Urinary bladder (tissue), 3 donors: ENCODE measurements at regions not wholly inside any gene's neighbourhood (a gene's known extent, or its start where the extent isn't known, plus 50 kb on each side); places are given as distances from the start of the nearest gene placed in this dataset.

ENCODE experiments used
- DNase-seq: peaks from one replicate; pipeline ENCODE4 v3.0.0-alpha.2; 2015; ENCODE audit errors: extremely low spot score
- H3K27ac ChIP-seq: one replicate; pipeline ENCODE4 v1.5.1; 2013; ENCODE audit warnings: low read depth, mild to moderate bottlenecking, moderate library complexity
- H3K36me3 ChIP-seq: one replicate; pipeline ENCODE4 v1.6.1; 2013; ENCODE audit warnings: mild to moderate bottlenecking, moderate library complexity; ENCODE audit not compliant: insufficient read depth
- H3K4me1 ChIP-seq: one replicate; pipeline ENCODE4 v1.6.1; 2013; ENCODE audit warnings: mild to moderate bottlenecking, moderate library complexity; ENCODE audit not compliant: insufficient read depth
- H3K4me3 ChIP-seq: one replicate; pipeline ENCODE4 v1.5.1; 2013; ENCODE audit warnings: low read depth, low read length
- WGBS: extraction: QIAGEN DNeasy Blood & Tissue Kit; methylation state at CpG from one replicate; pipeline ENCODE4 v1.1.7; 2013; 5-methylcytosine and 5-hydroxymethylcytosine counted together
- donor health status: healthy with polysubstance abuse.
- donor health status: healthy.

GRCh38 chr15:53462651-53463050 lies 296.8 kb downstream of the WDR72 start:
- DNase-seq: no peak
- no peak overlapping the region for H3K4me3 ChIP-seq
- 52% methylated on average over 2 of the region's 2 CpGs for WGBS
- no peaks in the 10 kb centered on the region for H3K4me1 ChIP-seq
- H3K27ac ChIP-seq: no peak overlapping the region
- H3K36me3 ChIP-seq: no peaks in the 10 kb centered on the region

- Histone ChIP-seq H3K4me1 (no peaks in the 10 kb centered on the region), H3K4me3 (no peak overlapping the region), H3K36me3 (no peaks in the 10 kb centered on the region), H3K27ac (no peak overlapping the region)
- no peak for DNase-seq
- 87% methylated on average over 3 of the region's 3 CpGs for WGBS
These were observed 297.8 kb downstream of the WDR72 start for GRCh38 chr15:53461677-53462076.

GRCh38 chr15:53458736-53459135 lies 300.7 kb downstream of the WDR72 start:
- 84% methylated on average over 1 of the region's 1 CpG for WGBS
- H3K36me3 ChIP-seq: no peaks in the 10 kb centered on the region
- no peak overlapping the region for H3K4me3 ChIP-seq
- H3K27ac ChIP-seq: no peak overlapping the region
- no peak for DNase-seq
- H3K4me1 ChIP-seq: no peaks in the 10 kb centered on the region

GRCh38 chr15:53457479-53457878 lies 302.0 kb downstream of the WDR72 start:
- no peaks in the 10 kb centered on the region for H3K36me3 ChIP-seq
- H3K27ac ChIP-seq: no peak overlapping the region
- 57% methylated on average over 3 of the region's 3 CpGs for WGBS
- no peak for DNase-seq
- H3K4me3 ChIP-seq: no peak overlapping the region
- H3K4me1 ChIP-seq: no peaks in the 10 kb centered on the region

DNA sequence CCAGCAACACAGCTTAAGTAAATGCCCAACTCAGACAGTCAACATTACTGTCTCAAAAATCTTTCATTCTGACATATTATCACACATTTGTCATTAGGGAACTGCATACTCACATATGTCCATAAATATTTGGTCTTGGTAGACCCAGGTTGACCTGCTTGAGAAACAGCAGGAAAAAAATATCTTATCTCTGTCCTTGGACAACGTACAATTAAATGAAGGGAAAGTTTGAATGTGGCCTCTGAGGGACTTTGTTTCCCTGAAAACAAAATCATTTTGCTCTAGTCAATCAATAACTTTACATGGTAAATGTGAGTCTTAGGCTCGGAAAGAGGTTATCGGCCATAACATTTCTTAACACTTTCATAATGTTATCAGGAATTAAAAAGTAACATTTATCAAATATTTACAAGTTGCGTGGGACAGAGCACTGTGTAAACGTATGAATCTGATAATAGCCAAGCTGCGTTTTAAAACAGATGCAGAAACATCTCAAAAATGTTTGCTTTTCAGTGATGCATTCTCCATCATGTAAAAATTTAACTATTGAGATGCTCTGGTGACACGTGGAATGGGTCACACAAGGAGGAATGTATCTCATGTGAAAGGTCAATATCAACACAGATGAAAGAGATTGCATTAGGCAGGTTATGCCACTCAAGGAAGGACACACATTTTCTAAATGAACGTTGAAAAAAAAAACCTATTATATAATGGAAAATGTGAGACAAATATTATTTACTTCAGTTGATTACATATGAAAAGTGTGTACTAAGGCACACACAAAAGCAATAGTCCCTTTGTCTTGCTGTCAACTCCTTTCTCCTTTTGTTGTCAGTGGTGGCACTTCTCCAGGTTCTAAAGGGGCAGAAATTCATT lies 304.4 kb downstream of the WDR72 start:
- Histone ChIP-seq H3K4me1 (no peaks in the 10 kb centered on the region), H3K4me3 (no peak overlapping the region), H3K36me3 (no peaks in the 10 kb centered on the region), H3K27ac (no peak overlapping the region)
- WGBS: 44% methylated on average over 8 of the region's 8 CpGs
- no peak for DNase-seq

DNA sequence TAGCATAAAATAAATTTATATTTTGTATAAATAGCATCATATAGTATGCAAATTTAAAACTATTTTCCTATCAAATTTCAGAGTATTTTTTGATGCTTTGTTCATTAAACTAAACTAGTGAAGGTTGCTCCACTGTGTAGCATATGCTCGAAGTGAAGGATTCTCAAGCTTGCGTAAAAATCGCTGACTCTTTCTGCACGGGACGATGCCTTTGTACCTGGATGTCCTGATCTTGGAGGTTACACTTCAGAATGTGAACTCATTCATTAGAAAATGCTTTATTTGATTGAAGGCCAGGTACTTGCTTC lies 305.0 kb downstream of the WDR72 start:
- Histone ChIP-seq H3K4me1 (no peaks in the 10 kb centered on the region), H3K4me3 (no peak overlapping the region), H3K36me3 (no peaks in the 10 kb centered on the region), H3K27ac (no peak overlapping the region)
- WGBS: 83% methylated on average over 5 of the region's 5 CpGs
- no peak for DNase-seq

DNA sequence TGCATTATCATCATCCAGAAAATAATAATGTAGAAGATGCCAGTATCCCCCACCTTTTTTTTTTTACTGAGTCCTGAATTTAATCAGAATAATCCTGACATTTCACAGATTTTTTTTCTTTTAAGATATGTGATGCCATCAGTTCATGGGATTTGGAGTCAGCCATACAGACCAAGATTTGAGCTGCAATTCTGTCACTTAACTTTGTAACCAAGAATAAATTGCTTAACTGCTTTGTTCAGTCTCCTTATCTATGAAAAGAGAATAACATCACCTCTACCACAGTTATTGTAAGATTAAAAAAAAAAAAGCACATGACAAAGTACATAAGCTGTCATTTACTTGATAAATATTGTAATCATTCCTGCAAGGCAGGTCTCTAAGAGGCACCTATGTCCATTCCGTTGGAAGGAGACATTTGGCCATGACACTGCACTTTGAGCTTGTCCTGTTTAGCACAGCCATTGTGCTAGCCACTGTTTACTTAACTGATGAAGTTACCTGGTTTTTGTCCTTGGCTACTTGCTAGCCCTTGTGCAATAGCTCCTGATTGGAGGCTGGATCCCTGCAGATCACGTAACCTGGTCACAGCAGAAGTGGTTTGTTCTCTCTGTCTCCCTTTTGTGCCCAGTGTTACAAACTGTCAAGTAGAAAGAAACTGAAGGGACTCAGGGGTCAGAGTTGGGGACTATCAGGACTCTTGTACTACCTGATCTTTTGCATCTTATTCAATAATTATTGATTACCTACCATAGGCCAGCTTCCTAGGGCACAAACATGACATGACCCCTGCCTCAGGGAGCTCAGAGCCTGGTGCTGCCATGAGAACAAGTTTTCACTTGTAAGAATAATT lies 306.0 kb downstream of the WDR72 start:
- Histone ChIP-seq H3K4me1 (no peaks in the 10 kb centered on the region), H3K27ac (no peak overlapping the region), H3K36me3 (no peaks in the 10 kb centered on the region), H3K4me3 (no peak overlapping the region)
- 64% methylated on average over 2 of the region's 2 CpGs for WGBS
- DNase-seq: no peak

DNA sequence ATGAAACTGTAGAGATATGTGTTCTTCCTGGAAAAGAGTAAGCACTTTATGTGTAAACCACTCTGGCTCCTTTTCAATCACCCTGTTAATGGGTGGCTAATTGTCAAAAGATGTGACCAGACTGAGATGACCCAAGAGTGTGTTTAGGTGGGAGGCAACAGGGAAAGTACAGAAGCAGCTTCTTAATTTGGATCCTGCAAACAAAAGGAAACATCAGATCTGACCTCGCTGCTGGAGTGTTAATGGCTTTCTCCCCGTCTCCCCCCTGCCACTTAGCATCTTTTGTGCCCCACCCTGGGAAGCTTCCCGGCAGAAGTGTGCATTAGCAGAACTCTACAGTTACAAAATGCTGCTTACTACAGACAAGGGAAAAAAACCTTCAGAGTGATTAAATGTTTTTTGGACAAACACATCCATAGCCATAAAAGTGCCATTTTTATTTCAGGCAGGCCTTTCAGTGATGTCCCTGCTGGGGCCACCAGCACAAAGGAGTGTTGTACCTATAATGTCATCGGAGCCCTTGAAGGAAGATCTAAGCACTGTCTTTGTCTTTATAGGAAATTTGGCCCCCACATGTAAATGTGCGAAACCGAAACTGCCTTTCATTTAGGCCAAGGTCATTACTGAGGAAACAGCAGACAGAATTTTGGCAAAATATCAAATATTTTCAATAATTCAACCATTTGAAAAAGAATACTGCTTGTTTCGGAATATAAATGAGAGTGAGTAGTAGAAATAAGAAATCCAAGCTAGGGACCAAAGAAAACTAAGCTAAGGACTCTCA lies 311.0 kb downstream of the WDR72 start:
- H3K36me3 ChIP-seq: no peaks in the 10 kb centered on the region
- H3K27ac ChIP-seq: no peak overlapping the region
- no peak for DNase-seq
- no peak overlapping the region for H3K4me3 ChIP-seq
- no peaks in the 10 kb centered on the region for H3K4me1 ChIP-seq
- WGBS: 35% methylated on average over 7 of the region's 7 CpGs

GRCh38 chr15:53447742-53448141 lies 311.7 kb downstream of the WDR72 start:
- Histone ChIP-seq H3K4me3 (no peak overlapping the region), H3K27ac (no peak overlapping the region), H3K4me1 (no peaks in the 10 kb centered on the region), H3K36me3 (no peaks in the 10 kb centered on the region)
- 51% methylated on average over 1 of the region's 1 CpG for WGBS
- DNase-seq: no peak

- Histone ChIP-seq H3K4me3 (no peak overlapping the region), H3K36me3 (no peaks in the 10 kb centered on the region), H3K4me1 (no peaks in the 10 kb centered on the region), H3K27ac (no peak overlapping the region)
- no peak for DNase-seq
- 47% methylated on average over 2 of the region's 2 CpGs for WGBS
These were observed 312.3 kb downstream of the WDR72 start for GRCh38 chr15:53447053-53447574.

GRCh38 chr15:53446376-53446775 lies 313.1 kb downstream of the WDR72 start:
- Histone ChIP-seq H3K4me3 (no peak overlapping the region), H3K4me1 (no peaks in the 10 kb centered on the region), H3K36me3 (no peaks in the 10 kb centered on the region), H3K27ac (no peak overlapping the region)
- DNase-seq: no peak
- WGBS: 32% methylated on average over 1 of the region's 1 CpG

- Histone ChIP-seq H3K27ac (no peak overlapping the region), H3K4me3 (no peak overlapping the region), H3K36me3 (no peaks in the 10 kb centered on the region), H3K4me1 (no peaks in the 10 kb centered on the region)
- 92% methylated on average over 7 of the region's 7 CpGs for WGBS
- no peak for DNase-seq
These were observed 313.9 kb downstream of the WDR72 start for GRCh38 chr15:53445531-53445930.

DNA sequence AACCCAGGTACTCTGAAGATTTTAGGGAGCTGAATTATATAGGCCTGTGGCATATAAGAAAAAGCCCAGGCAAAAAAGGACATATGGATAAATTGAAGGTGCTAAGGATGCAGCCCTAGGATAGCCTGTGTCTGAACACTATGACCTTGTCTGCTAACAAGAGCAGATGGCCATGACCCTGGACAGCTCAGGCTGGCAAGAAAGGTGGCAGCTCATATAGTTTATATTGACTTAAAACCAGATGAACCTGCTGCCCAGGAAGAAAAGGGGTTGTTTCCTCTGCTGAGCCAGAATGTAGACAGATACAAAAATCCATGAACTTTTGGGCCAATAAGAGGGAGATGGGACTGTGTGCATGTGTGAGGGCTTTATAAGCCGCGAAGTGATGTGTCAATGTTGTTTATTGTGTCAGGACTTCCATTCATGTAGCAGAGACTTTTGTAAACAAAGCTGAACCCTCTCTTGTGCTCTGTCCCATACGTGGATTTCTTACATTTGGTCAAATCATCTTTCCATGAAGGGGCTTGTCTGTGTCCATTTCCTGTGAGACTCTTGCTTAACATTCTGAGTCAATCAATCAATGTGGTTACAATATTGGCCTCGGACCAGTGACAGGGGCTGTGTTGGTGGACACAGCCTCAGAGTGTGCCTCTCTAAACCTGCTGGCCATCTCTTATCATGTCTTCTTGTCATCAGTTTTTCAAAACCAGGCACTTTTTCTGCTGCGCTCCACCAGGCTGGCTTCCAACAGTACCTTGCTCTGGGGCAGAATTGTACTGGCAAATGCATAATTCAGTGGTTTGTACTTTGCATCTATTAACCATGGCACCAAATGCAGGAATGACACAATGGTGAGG lies 321.2 kb downstream of the WDR72 start:
- Histone ChIP-seq H3K4me1 (no peaks in the 10 kb centered on the region), H3K36me3 (no peaks in the 10 kb centered on the region), H3K4me3 (no peak overlapping the region), H3K27ac (no peak overlapping the region)
- WGBS: 61% methylated on average over 5 of the region's 5 CpGs
- DNase-seq: no peak
